ENCODE measurements at regions not wholly inside any gene's neighbourhood (a gene's known extent, or its start where the extent isn't known, plus 50 kb on each side); places are given as distances from the start of the nearest gene placed in this dataset.

DNA sequence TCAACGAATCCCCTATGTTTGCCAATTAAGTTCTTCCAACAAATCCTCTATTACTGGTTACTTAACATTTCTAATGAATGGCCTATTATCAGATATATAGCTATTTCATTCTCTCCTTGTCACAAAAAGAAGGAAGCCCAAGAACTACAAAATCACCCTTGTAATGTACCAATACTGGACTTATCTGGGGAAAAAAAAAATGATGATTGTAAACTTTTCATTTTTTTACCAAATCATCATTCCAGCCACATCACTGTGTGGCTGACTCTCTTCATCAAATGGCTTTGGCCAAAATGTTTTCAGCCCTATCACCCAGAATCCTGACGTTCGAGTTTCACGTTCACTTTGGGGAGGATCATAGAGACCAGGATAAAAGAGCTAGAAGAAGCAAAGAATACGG, 216.7 kb downstream of the ACTL7B start:
- Histone ChIP-seq H3K4me2 (ENCODE audit: low read length) (no peak overlapping the region), H3K4me3 (replicated peaks in 1 of 2; ENCODE audit: low read depth in 1 of 2, low read length in 2 of 2) (no peak overlapping the region), H3K9ac (ENCODE audit: low read length) (no peak overlapping the region), H4K20me1 (ENCODE audit: insufficient read depth) (no peaks in the 10 kb centered on the region), H3K79me2 (ENCODE audit: insufficient read depth, low read length) (no peaks in the 10 kb centered on the region), H2AFZ (ENCODE audit: low read depth, low read length, poor library complexity, severe bottlenecking) (no peak overlapping the region), H3K9me3 (ENCODE audit: control insufficient read depth in 1 of 2, insufficient read depth in 1 of 2, low read depth in 1 of 2, low read length in 2 of 2) (no peaks in the 10 kb centered on the region), H3K9me2 (ENCODE audit: insufficient read depth) (no peaks in the 10 kb centered on the region), H3K4me1 (ENCODE audit: control insufficient read depth in 1 of 2, insufficient read depth in 2 of 2, low read length in 2 of 2) (peaks cover 14 to 26% of the 10 kb centered on the region in 2 experiments; a peak in 3 of 4 replicates), H3K27me3 (ENCODE audit: insufficient read depth, low read length) (no peaks in the 10 kb centered on the region), H3K36me3 (ENCODE audit: control insufficient read depth in 1 of 2, insufficient read depth in 2 of 2, low read length in 2 of 2) (no peaks in the 10 kb centered on the region), H3K27ac (ENCODE audit: low read depth, low read length) (no peak overlapping the region)
- CTCF ChIA-PET = no interaction called here
- DNase-seq (ENCODE audit: low read depth, low spot score) (no peak), ATAC-seq (no peak)
- BruUV-seq (replicated peaks) = no TSS peak
- TF ChIP-seq EZH2phosphoT487 (IDR thresholded peaks at IDR 0.05; ENCODE audit: borderline replicate concordance) (no peak), EZH2 (IDR thresholded peaks at IDR 0.05) (no peak), JUND (IDR thresholded peaks at IDR 0.05) (no peak)
- TF ChIP-seq, protein P1, sequence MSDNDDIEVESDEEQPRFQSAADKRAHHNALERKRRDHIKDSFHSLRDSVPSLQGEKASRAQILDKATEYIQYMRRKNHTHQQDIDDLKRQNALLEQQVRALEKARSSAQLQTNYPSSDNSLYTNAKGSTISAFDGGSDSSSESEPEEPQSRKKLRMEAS (IDR thresholded peaks at IDR 0.05) = no peak
- TF ChIP-seq, protein P2, sequence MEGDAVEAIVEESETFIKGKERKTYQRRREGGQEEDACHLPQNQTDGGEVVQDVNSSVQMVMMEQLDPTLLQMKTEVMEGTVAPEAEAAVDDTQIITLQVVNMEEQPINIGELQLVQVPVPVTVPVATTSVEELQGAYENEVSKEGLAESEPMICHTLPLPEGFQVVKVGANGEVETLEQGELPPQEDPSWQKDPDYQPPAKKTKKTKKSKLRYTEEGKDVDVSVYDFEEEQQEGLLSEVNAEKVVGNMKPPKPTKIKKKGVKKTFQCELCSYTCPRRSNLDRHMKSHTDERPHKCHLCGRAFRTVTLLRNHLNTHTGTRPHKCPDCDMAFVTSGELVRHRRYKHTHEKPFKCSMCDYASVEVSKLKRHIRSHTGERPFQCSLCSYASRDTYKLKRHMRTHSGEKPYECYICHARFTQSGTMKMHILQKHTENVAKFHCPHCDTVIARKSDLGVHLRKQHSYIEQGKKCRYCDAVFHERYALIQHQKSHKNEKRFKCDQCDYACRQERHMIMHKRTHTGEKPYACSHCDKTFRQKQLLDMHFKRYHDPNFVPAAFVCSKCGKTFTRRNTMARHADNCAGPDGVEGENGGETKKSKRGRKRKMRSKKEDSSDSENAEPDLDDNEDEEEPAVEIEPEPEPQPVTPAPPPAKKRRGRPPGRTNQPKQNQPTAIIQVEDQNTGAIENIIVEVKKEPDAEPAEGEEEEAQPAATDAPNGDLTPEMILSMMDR (IDR thresholded peaks at IDR 0.05 in 2 of 3, conservative IDR thresholded peaks at IDR 0.05 in 1 of 3; ENCODE audit: borderline replicate concordance in 1 of 3, insufficient read depth in 1 of 3, low read depth in 2 of 3, low read length in 2 of 3) = no peak
- TF ChIP-seq, protein P3, sequence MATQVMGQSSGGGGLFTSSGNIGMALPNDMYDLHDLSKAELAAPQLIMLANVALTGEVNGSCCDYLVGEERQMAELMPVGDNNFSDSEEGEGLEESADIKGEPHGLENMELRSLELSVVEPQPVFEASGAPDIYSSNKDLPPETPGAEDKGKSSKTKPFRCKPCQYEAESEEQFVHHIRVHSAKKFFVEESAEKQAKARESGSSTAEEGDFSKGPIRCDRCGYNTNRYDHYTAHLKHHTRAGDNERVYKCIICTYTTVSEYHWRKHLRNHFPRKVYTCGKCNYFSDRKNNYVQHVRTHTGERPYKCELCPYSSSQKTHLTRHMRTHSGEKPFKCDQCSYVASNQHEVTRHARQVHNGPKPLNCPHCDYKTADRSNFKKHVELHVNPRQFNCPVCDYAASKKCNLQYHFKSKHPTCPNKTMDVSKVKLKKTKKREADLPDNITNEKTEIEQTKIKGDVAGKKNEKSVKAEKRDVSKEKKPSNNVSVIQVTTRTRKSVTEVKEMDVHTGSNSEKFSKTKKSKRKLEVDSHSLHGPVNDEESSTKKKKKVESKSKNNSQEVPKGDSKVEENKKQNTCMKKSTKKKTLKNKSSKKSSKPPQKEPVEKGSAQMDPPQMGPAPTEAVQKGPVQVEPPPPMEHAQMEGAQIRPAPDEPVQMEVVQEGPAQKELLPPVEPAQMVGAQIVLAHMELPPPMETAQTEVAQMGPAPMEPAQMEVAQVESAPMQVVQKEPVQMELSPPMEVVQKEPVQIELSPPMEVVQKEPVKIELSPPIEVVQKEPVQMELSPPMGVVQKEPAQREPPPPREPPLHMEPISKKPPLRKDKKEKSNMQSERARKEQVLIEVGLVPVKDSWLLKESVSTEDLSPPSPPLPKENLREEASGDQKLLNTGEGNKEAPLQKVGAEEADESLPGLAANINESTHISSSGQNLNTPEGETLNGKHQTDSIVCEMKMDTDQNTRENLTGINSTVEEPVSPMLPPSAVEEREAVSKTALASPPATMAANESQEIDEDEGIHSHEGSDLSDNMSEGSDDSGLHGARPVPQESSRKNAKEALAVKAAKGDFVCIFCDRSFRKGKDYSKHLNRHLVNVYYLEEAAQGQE (IDR thresholded peaks at IDR 0.05; ENCODE audit: low read depth) = no peak
- intact Hi-C loops (cut with micrococcal nuclease) = no loop called here
- RAD21 ChIA-PET (ENCODE audit: low non-redundant PET in 1 of 2, low total read pairs in 2 of 2, uncharacterized antibody in 2 of 2, unreplicated experiment in 2 of 2) = no interaction called here
- POLR2A ChIA-PET = no interaction called here

All from HCT116 (cell line).